ENCODE measurements at regions not wholly inside any gene's neighbourhood (a gene's known extent, or its start where the extent isn't known, plus 50 kb on each side); places are given as distances from the start of the nearest gene placed in this dataset.

- no peak for DNase-seq (ENCODE audit: low read depth, low spot score)
- CTCF ChIA-PET, result no interaction called here
- no peak overlapping the region for H3K4me3 ChIP-seq (ENCODE audit: low read depth, low read length)
- POLR2A ChIA-PET, result no interaction called here
- TF ChIP-seq, protein P1, sequence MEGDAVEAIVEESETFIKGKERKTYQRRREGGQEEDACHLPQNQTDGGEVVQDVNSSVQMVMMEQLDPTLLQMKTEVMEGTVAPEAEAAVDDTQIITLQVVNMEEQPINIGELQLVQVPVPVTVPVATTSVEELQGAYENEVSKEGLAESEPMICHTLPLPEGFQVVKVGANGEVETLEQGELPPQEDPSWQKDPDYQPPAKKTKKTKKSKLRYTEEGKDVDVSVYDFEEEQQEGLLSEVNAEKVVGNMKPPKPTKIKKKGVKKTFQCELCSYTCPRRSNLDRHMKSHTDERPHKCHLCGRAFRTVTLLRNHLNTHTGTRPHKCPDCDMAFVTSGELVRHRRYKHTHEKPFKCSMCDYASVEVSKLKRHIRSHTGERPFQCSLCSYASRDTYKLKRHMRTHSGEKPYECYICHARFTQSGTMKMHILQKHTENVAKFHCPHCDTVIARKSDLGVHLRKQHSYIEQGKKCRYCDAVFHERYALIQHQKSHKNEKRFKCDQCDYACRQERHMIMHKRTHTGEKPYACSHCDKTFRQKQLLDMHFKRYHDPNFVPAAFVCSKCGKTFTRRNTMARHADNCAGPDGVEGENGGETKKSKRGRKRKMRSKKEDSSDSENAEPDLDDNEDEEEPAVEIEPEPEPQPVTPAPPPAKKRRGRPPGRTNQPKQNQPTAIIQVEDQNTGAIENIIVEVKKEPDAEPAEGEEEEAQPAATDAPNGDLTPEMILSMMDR (IDR thresholded peaks at IDR 0.05; ENCODE audit: insufficient read depth, low read length, missing control alignments), result no peak
Measured at GRCh38 chr17:63193827-63194226, 227.8 kb downstream of the TANC2 start.

DNA sequence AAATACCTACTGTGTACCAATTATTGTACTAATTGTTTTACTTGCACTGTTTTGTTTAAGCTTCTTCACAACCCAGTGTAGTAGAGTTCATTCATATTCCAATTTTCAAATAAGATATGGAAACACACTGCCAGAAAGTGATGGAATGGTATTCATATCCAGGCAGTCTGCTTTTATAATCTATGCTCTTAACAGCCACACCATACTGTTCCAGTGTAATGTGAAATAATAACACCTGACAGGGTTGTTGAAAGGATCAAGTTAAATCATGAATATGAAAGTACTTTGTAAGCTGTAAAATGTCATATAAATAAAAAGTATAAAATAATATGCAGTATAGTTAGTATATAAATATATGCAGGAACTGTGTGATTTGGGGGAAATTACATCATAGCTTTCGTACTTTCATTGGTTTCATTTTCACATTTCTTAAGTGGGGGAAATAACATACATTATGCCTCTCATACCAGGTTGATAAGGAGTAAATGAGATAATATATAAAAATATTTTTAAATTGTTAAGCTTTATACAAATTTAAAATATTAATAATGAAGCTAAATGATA is 230.8 kb downstream of the TANC2 start:
- H3K4me3 ChIP-seq (ENCODE audit: low read depth, low read length), result no peak overlapping the region
- ChIA-PET CTCF (interaction anchor here (0.8 to 2.7 kb wide), 2 partner anchors 12 to 210 kb away, joined by 3 to 11 read pairs; no protein-coding TSS in a partner anchor), POLR2A (no interaction called here)
- TF ChIP-seq, protein P1 (IDR thresholded peaks at IDR 0.05; ENCODE audit: insufficient read depth, low read length, missing control alignments), result no peak
- DNase-seq (ENCODE audit: low read depth, low spot score), result no peak

DNA sequence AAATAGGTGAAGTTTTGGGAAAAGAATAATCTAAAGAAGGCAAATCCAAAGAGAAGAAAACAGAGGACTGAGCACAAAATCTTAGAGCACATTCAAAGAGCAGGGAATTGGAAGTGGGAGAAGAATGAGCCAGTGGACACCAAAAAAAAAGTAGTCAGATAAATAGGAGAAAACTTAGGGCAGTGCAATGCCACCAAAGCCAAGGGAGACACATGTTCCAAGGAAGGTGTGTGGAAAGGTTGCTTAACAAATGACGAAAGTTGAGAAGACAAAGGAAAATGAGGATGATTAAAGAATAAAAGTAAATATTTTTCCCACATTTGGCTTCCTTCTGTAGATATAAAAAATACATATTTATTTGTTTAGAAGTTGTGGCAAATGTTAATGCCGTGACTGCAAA is 237.6 kb downstream of the TANC2 start:
- ChIA-PET CTCF (no interaction called here), POLR2A (no interaction called here)
- no peak overlapping the region for H3K4me3 ChIP-seq (ENCODE audit: low read depth, low read length)
- DNase-seq (ENCODE audit: low read depth, low spot score), result no peak
- TF ChIP-seq, protein P1 (IDR thresholded peaks at IDR 0.05; ENCODE audit: insufficient read depth, low read length, missing control alignments), result no peak

DNA sequence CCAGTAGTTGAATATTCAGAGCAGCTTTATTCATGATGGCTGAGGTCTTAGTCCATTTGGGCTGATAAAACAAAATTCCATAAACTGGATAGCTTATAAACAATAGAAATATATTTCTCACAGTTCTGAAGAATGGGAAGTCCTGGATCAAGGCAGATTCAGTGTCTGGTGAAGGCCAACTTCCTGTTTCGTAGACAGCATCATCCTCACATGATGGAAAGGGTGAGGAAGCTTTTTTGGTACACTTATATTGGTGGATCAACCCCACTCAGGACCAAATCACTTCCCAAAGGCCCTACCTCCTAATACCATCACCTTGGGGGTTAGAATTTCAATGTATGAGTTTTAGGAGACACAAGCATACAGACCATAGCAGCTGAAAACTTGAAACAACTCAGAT is 224.2 kb downstream of the CYB561 start:
- no peak overlapping the region for H3K4me3 ChIP-seq (ENCODE audit: low read depth, low read length)
- TF ChIP-seq, protein P1 (IDR thresholded peaks at IDR 0.05; ENCODE audit: insufficient read depth, low read length, missing control alignments), result no peak
- POLR2A ChIA-PET, result no interaction called here
- DNase-seq (ENCODE audit: low read depth, low spot score), result no peak
- CTCF ChIA-PET, result no interaction called here

- ChIA-PET POLR2A (no interaction called here), CTCF (interaction anchor here (1.2 kb wide), 1 partner anchor 12 kb away, joined by 3 read pairs; no protein-coding TSS in a partner anchor)
- TF ChIP-seq, protein P1 (IDR thresholded peaks at IDR 0.05; ENCODE audit: insufficient read depth, low read length, missing control alignments), result no peak
- H3K4me3 ChIP-seq (ENCODE audit: low read depth, low read length), result no peak overlapping the region
- DNase-seq (ENCODE audit: low read depth, low spot score), result no peak
Measured at GRCh38 chr17:63222655-63223054, 223.5 kb downstream of the CYB561 start.

GRCh38 chr17:63223212-63223911 is 222.7 kb downstream of the CYB561 start:
- H3K4me3 ChIP-seq (ENCODE audit: low read depth, low read length), result no peak overlapping the region
- ChIA-PET CTCF (interaction anchor here (1.2 kb wide), 1 partner anchor 11 kb away, joined by 3 read pairs; no protein-coding TSS in a partner anchor), POLR2A (no interaction called here)
- TF ChIP-seq, protein P1 (IDR thresholded peaks at IDR 0.05; ENCODE audit: insufficient read depth, low read length, missing control alignments), result no peak
- no peak for DNase-seq (ENCODE audit: low read depth, low spot score)

Data from AG04449 (cell line).